Keratinocyte (primary cell): ENCODE measurements at regions not wholly inside any gene's neighbourhood (a gene's known extent, or its start where the extent isn't known, plus 50 kb on each side); places are given as distances from the start of the nearest gene placed in this dataset.

Source experiments
- EZH2 ChIP-seq: IDR thresholded peaks from one replicate; pipeline ENCODE4 v1.6.1; 2012; ENCODE audit warnings: inconsistent platforms, mild to moderate bottlenecking, low read length, moderate library complexity
- TF ChIP-seq, protein P1 (sequence below), 3 experiments: IDR thresholded peaks in 1 of 3; conservative IDR thresholded peaks in 1 of 3; optimal IDR thresholded peaks in 1 of 3; 2 replicates in 2 of 3; 3 replicates in 1 of 3; pipeline versions ENCODE3 to v1.5.1; 2011; ENCODE audit warnings: low read length in 3 of 3, mild to moderate bottlenecking in 3 of 3, moderate library complexity in 2 of 3, control low read depth in 1 of 3, inconsistent platforms in 1 of 3; ENCODE audit not compliant: insufficient read depth in 2 of 3; ENCODE audit errors: extremely low read depth in 1 of 3

DNA sequence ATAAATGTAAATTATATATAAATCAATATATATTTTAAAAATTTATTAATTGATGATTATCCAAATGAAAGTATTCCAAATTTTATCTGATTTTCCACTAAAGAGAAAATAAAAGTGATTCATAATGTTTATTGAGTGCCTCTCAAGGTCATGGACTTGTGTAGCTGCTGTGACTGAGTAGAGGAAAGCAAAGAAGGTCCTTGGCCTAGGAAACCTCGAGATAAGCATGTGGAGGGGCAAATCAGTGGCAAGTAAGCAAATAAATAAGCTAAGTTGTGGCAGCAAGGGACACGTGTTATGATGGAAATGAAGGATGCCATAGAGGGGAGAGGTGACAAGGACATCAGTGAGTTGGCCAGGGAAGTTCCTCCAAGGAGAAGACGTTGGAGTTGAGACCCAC is 866.1 kb upstream of the ID2 start:
- TF ChIP-seq EZH2 = no peak
- TF ChIP-seq, protein P1, sequence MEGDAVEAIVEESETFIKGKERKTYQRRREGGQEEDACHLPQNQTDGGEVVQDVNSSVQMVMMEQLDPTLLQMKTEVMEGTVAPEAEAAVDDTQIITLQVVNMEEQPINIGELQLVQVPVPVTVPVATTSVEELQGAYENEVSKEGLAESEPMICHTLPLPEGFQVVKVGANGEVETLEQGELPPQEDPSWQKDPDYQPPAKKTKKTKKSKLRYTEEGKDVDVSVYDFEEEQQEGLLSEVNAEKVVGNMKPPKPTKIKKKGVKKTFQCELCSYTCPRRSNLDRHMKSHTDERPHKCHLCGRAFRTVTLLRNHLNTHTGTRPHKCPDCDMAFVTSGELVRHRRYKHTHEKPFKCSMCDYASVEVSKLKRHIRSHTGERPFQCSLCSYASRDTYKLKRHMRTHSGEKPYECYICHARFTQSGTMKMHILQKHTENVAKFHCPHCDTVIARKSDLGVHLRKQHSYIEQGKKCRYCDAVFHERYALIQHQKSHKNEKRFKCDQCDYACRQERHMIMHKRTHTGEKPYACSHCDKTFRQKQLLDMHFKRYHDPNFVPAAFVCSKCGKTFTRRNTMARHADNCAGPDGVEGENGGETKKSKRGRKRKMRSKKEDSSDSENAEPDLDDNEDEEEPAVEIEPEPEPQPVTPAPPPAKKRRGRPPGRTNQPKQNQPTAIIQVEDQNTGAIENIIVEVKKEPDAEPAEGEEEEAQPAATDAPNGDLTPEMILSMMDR (optimal IDR thresholded peaks at IDR 0.05 in 1 of 3, IDR thresholded peaks at IDR 0.05 in 1 of 3, conservative IDR thresholded peaks at IDR 0.05 in 1 of 3; ENCODE audit: extremely low read depth in 1 of 3, insufficient read depth in 2 of 3, low read length in 3 of 3) = no peak
